HUES6 (cell line): ENCODE measurements at regions not wholly inside any gene's neighbourhood (a gene's known extent, or its start where the extent isn't known, plus 50 kb on each side); places are given as distances from the start of the nearest gene placed in this dataset.
A peak's percentile ranks its signal among the peaks of the same experiment; 100 is the strongest.

Experiments used
- H3K27ac ChIP-seq: 2 replicates; pipeline ENCODE4 v1.7.0; 2013; ENCODE audit warnings: low read depth, mild to moderate bottlenecking, low read length, inconsistent platforms
- H3K27me3 ChIP-seq: 2 replicates; pipeline ENCODE4 v1.6.1; 2013; ENCODE audit warnings: low read length; ENCODE audit not compliant: control insufficient read depth, insufficient read depth
- H3K36me3 ChIP-seq: 2 replicates; pipeline ENCODE4 v1.6.1; 2013; ENCODE audit warnings: low read length; ENCODE audit not compliant: control insufficient read depth, insufficient read depth
- H3K4me1 ChIP-seq: 2 replicates; pipeline ENCODE4 v1.6.1; 2013; ENCODE audit warnings: low read length; ENCODE audit not compliant: control insufficient read depth, insufficient read depth
- H3K4me3 ChIP-seq: 2 replicates; pipeline ENCODE4 v1.5.1; 2013; ENCODE audit warnings: low read depth, low read length
- H3K9ac ChIP-seq: one replicate; pipeline ENCODE4 v1.6.1; 2013; ENCODE audit warnings: mild to moderate bottlenecking, low read length
- H3K9me3 ChIP-seq: 2 replicates; pipeline ENCODE4 v1.6.1; 2013; ENCODE audit warnings: low read depth, low read length; ENCODE audit not compliant: control insufficient read depth, insufficient read depth

DNA sequence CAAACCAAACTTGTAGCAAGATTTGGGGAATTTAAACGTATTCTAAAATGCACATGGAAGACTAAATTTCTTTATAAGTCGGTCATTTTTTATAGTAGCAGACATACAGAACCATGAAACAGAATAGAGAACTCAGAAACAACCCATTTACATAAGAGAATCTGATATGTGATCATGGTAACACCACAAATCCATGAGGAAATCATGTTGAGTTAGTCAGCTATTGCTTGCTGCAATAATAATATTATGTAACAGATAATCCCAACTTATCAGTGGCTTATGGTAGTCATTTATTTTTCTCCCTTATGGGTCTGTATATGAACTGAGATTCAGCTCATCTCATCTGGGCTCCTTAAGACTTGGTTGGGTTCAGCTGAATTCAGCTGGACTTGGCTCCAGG is 103.4 kb upstream of the SERTAD2 start:
- Histone ChIP-seq H3K4me1 (0 out of 2 replicates have a peak, but pooled peaks cover 2% of the 10 kb centered on the region), H3K4me3 (no peak overlapping the region), H3K27me3 (peaks cover 7% of the 10 kb centered on the region; the same call in 1 of the 2 replicates), H3K9ac (no peak overlapping the region), H3K36me3 (no peaks in the 10 kb centered on the region), H3K27ac (no peak overlapping the region), H3K9me3 (peaks cover 9% of the 10 kb centered on the region; the same call in 1 of the 2 replicates)

DNA sequence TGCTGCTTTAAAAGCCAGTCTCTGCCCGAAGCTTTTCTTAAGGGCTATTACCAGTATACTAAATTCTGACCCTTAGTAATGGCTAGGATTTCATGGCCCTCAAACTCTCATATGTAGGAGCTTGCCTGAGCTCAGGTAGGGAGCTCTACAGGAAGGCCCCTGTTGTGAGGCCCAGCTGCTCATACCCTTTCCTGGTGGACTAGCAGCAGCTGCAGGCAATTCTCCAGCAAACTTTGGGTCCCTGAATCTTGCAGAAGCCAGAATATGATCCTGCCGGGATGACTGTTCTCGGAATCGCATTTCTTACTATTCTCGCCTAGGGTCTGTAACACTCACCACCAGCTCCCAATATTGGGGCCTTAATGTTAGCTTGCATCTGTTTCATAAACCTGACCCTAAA is 106.4 kb upstream of the SERTAD2 start:
- H3K36me3 ChIP-seq: no peaks in the 10 kb centered on the region
- no peak overlapping the region for H3K27ac ChIP-seq
- H3K9ac ChIP-seq: no peak overlapping the region

DNA sequence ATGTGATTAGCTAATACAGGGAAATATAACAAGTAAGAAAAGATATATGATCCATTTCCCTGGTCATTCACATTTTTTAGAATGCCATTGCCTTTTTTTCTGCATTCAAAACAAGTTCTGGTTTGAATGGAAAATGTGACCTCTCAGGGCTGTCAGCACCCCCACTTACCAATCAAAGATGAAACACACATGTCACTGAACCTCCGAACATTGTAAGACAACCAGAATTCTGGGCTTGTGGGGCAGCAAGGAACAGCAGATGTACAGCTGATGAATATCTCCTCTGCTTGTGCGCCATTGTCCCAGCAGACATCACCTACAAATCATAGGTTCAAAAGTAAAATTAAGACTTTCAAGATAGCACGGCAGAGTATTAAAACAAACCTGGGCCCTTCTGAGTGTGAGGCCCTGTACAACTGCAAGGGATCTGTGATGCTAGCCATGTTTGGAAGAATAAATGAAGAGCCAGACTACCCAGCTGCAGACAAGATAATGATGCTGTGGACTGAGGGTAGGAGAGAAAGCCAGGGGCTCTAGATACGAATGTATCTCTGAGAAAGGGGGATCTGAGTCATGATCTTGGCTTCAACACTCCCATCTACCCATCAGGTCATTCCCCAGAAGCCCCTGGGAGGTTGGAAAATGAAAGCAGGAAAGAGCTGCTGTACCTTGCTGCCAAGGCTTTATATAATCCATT is 108.7 kb upstream of the SERTAD2 start:
- peaks cover 5% of the 10 kb centered on the region; the same call in 1 of the 2 replicates for H3K4me1 ChIP-seq
- no peaks in the 10 kb centered on the region for H3K9me3 ChIP-seq
- no peak overlapping the region for H3K27ac ChIP-seq
- H3K36me3 ChIP-seq: no peaks in the 10 kb centered on the region
- no peak overlapping the region for H3K4me3 ChIP-seq
- peaks cover 33% of the 10 kb centered on the region for H3K27me3 ChIP-seq
- H3K9ac ChIP-seq: no peak overlapping the region

More for the DNA sequence above, 106.4 kb upstream of the SERTAD2 start:
- Histone ChIP-seq H3K4me3 (no peak overlapping the region), H3K9me3 (peaks cover 9% of the 10 kb centered on the region; the same call in 1 of the 2 replicates), H3K4me1 (no peaks in the 10 kb centered on the region), H3K27me3 (peaks cover 11% of the 10 kb centered on the region; the same call in 1 of the 2 replicates)

DNA sequence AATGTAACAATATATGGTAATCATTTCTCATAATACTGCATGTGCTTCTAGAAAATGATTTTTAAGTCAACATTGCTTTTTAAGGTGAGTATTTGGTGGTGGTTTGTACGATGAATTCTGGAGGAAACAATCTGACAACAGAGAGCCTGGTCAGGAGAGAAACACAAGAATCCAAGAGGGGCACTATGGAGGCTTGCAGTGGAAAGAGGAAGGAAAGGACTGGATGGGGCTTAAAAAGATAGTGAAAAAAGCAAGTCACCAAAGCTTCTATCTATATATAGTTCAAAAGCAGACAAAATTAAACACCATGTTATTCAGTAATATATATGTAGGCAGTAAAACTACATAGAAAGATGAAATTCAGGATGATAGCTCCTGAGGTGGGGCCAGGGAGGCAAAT is 109.4 kb upstream of the SERTAD2 start:
- Histone ChIP-seq H3K36me3 (no peaks in the 10 kb centered on the region), H3K27ac (no peak overlapping the region), H3K4me3 (no peak overlapping the region), H3K9me3 (no peaks in the 10 kb centered on the region), H3K4me1 (peaks cover 5% of the 10 kb centered on the region; the same call in 1 of the 2 replicates), H3K27me3 (peaks cover 35% of the 10 kb centered on the region), H3K9ac (no peak overlapping the region)

DNA sequence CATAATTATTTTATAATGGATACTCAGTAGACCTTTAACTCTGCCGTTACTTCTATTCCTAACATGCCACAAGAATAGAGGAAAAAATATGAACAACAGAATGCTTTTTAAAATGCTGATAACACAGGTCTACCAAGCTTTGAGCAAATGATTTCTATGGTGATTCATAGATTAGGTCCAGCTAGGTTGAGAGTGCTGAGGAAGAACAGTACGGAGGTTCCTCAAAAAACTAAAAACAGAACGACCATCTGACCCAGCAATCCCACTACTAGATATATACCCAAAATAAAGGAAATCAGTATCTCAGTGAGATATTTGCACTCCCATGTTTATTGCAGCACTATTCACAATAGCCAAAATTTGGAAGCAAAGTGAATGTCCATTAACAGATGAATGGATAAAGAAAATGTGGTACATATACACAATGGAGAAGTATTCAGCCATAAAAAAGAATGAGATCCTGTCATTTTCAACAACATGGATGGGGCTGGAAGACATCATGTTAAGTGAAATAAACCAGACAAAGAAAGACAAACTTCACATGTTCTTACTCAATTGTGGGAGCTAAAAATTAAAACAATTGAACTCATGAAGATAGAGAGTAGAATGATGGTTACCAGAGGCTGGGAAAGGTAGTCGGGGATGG is 111.6 kb upstream of the SERTAD2 start:
- Histone ChIP-seq H3K4me3 (no peak overlapping the region), H3K27me3 (peaks cover 49% of the 10 kb centered on the region), H3K4me1 (peaks cover 5% of the 10 kb centered on the region; the same call in 1 of the 2 replicates), H3K9me3 (no peaks in the 10 kb centered on the region), H3K9ac (no peak overlapping the region), H3K27ac (no peak overlapping the region), H3K36me3 (no peaks in the 10 kb centered on the region)

DNA sequence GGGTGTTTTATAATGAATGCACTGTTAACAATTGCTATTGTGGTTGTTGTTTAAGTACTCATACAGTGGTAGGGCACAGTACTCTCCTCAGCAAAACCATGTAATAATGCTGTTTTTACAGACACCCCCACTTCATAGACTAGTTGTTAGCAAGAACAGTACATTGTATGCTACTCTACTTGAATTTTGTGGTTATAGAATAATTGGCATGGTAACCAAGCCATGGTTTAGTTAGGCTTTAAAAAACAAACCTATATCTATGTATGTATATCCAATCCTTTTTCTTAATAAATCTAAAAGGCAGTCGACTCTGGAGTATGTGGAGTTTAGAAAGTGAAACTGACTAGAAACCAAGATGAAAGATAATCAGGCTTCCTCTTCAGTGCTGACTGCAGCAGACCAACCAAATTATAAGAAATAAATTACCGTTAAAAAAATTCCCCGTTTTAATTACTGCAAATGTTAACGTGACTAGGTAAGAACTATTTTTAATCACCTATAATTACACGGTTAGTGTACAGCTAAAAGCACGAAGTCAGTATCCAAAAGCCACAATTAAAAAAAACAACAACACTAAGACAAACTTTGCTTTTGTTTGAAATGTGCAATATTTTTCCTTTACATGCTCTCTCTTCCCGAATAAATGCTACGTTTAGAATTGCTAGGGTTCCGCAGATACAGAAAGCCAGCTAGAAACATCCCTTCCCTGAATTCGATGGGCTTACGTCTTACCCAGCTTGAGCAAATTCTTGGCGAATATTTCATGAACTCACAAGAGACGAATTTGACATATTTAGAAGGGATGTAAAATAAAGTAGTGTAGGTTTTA is 113.3 kb upstream of the SERTAD2 start:
- Histone ChIP-seq H3K27me3 (peaks cover 53% of the 10 kb centered on the region), H3K27ac (no peak overlapping the region)

DNA sequence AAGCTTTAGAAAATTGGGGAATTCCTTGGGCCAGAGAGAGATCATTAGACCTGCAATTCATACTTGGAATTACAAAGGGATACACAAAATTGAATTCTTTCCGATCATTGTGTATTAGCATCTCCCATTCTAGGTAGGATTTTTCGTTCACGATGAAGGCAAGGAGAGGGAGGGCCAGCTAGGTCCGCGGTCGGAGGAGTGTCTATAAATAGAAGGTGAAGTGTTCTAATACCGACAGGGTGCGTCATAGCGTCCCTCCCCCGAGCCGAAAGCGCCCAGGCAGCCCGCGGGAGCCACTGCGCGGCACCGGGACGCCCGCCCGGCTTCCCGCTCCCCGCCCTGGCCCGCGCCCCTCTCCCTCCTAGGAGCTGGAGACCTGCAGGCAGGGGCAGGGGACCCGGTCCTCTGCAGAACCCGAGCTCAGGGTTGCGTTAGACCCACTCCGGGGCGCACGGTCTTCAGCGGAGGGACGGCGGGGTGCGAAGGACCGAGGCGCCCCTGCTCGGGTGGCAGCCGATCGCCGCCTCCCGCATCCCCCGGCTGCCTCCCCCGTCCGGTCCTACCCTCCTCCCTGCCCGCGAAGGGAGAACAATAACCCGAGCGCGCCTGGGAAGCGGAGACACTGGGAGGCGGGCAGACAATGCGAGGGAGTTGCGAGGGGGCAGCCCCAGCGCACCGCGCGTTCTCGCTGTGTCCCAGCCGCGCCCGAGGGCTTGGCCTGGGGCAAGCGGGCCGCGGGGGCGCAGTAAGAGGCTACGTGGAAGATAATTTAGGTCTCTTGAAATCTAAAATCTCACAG is 114.2 kb upstream of the SERTAD2 start:
- Histone ChIP-seq H3K4me1 (peaks cover 13% of the 10 kb centered on the region), H3K9ac (peak overlapping the region; percentile 86), H3K27ac (peak overlapping the region; percentile 78; the same call in 1 of the 2 replicates), H3K36me3 (no peaks in the 10 kb centered on the region), H3K4me3 (peak overlapping the region; percentile 77), H3K27me3 (peaks cover 53% of the 10 kb centered on the region), H3K9me3 (no peaks in the 10 kb centered on the region)

More for the DNA sequence above, 113.3 kb upstream of the SERTAD2 start:
- H3K4me1 ChIP-seq: peaks cover 13% of the 10 kb centered on the region
- peak overlapping the region; percentile 77 for H3K4me3 ChIP-seq
- H3K36me3 ChIP-seq: no peaks in the 10 kb centered on the region
- H3K9me3 ChIP-seq: no peaks in the 10 kb centered on the region
- H3K9ac ChIP-seq: peak overlapping the region; percentile 86

DNA sequence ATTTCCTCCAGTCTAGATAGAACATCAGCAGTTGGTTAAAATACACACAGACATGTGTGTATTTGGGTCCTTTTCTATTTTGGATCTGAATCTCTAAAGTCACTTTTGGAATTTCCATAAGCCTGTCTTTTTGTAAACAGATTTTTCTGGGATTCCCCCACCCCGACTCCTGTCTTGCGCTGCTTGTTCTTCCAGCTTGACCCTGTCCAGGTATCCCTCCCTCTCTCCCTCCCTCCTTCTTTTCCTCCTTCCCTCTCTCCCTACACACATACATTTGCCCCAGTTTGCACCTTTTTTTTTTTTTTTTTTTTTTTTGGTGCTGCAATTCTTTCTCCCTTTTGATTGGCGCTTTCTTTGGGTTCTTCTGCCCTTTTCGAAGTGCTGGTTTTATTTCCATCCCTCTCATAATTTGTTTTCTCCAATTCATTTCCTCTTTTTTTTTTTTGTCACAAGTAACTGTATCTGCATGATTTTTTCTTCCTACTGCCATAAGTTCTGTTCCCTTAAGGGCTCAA is 114.8 kb upstream of the SERTAD2 start:
- peaks cover 52% of the 10 kb centered on the region for H3K27me3 ChIP-seq
- peak overlapping the region; percentile 77 for H3K4me3 ChIP-seq
- H3K9ac ChIP-seq: peak overlapping the region; percentile 86
- no peaks in the 10 kb centered on the region for H3K9me3 ChIP-seq
- H3K4me1 ChIP-seq: peaks cover 13% of the 10 kb centered on the region
- H3K36me3 ChIP-seq: no peaks in the 10 kb centered on the region
- peak overlapping the region; percentile 78; the same call in 1 of the 2 replicates for H3K27ac ChIP-seq

DNA sequence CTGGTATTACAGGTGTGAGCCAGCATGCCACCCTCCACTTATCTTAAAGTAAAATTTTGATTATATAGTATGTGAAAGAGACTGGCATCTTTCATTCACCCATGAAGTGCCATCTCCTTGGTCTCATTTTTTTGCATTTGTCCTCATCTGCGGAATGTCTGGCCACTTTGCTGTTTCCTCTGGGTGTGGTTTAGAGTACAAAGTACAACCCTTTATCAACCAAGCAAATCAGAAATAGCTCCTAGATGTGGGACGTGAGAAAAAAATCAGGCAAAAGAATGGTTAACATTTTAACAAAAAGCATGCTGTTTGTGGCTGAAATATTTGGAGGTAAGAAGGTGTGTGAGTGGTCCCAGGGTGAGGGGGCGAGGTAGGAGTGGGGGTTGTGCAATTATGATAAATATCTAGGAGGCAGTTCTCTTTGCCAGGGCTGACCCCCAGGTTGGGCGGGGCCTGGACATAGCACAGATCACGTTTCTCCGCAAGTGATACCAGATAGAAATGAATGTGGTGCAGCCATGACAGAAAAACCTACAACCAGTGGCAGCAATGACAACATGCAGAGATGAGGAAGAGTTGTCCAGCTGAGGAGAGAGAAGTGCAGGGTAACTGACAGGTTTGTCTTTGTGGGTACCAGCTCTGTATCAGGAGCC is 115.8 kb upstream of the SERTAD2 start:
- Histone ChIP-seq H3K27me3 (peaks cover 45% of the 10 kb centered on the region), H3K4me1 (peaks cover 13% of the 10 kb centered on the region), H3K36me3 (no peaks in the 10 kb centered on the region), H3K9me3 (no peaks in the 10 kb centered on the region), H3K4me3 (no peak overlapping the region), H3K9ac (no peak overlapping the region), H3K27ac (no peak overlapping the region)
